H9 (cell line): ENCODE measurements at regions not wholly inside any gene's neighbourhood (a gene's known extent, or its start where the extent isn't known, plus 50 kb on each side); places are given as distances from the start of the nearest gene placed in this dataset.
"Not testable (repeated sequence)": the region's sequence is repeated elsewhere in the genome, so short reads cannot be mapped to it uniquely, and the experiment has no call there.

Experiments used
- DNase-seq: peaks from one replicate; pipeline ENCODE4 v3.0.0-alpha.2; 2017
- H2AFZ ChIP-seq: one replicate; pipeline ENCODE4 v1.6.1; 2013; ENCODE audit warnings: mild to moderate bottlenecking, low read length, control low read depth, moderate library complexity
- H2AK5ac ChIP-seq: 2 replicates; pipeline ENCODE4 v1.6.1; 2013; ENCODE audit warnings: low read length, control low read depth, mixed read lengths; ENCODE audit not compliant: insufficient read length
- H2BK120ac ChIP-seq: one replicate; pipeline ENCODE4 v1.6.1; 2013; ENCODE audit warnings: low read depth, mild to moderate bottlenecking, low read length, control low read depth, inconsistent platforms; ENCODE audit not compliant: poor library complexity, severe bottlenecking
- H2BK12ac ChIP-seq: 2 replicates; pipeline ENCODE4 v1.6.1; 2013; ENCODE audit warnings: low read length, control low read depth, mixed read lengths, low read depth; ENCODE audit not compliant: insufficient read length
- H2BK15ac ChIP-seq: 2 replicates; pipeline ENCODE4 v1.6.1; 2013; ENCODE audit warnings: low read depth, low read length, control low read depth
- H2BK20ac ChIP-seq: one replicate; pipeline ENCODE4 v1.6.1; 2013; ENCODE audit warnings: low read depth, mild to moderate bottlenecking, low read length, control low read depth, inconsistent platforms; ENCODE audit not compliant: poor library complexity, severe bottlenecking
- H2BK5ac ChIP-seq: 2 replicates; pipeline ENCODE4 v1.6.1; 2013; ENCODE audit warnings: low read length, control low read depth, mixed read lengths; ENCODE audit not compliant: insufficient read length
- H3K14ac ChIP-seq: 2 replicates; pipeline ENCODE4 v1.6.1; 2013; ENCODE audit warnings: low read length, control low read depth; ENCODE audit not compliant: insufficient read depth
- H3K18ac ChIP-seq: 2 replicates; pipeline ENCODE4 v1.6.1; 2013; ENCODE audit warnings: low read depth, mild to moderate bottlenecking, mixed read lengths, low read length, control low read depth; ENCODE audit not compliant: insufficient read length
- H3K23ac ChIP-seq: 2 replicates; pipeline ENCODE4 v1.6.1; 2013; ENCODE audit warnings: low read length, control low read depth, mixed read lengths, low read depth; ENCODE audit not compliant: insufficient read length
- H3K23me2 ChIP-seq: 2 replicates; pipeline ENCODE4 v1.6.1; 2013; ENCODE audit warnings: low read depth, mild to moderate bottlenecking, mixed read lengths, low read length, control low read depth; ENCODE audit not compliant: insufficient read length, poor library complexity, severe bottlenecking
- H3K27ac ChIP-seq: 2 replicates; pipeline ENCODE4 v1.5.1; 2013; ENCODE audit warnings: low read length, control low read depth, mixed read lengths, low read depth; ENCODE audit not compliant: insufficient read length
- H3K27me3 ChIP-seq: 2 replicates; pipeline ENCODE4 v1.6.1; 2013; ENCODE audit warnings: low read length, control low read depth, inconsistent platforms; ENCODE audit not compliant: insufficient read depth
- H3K4ac ChIP-seq: 2 replicates; pipeline ENCODE4 v1.6.1; 2013; ENCODE audit warnings: low read depth, mild to moderate bottlenecking, control low read depth, inconsistent platforms, low read length, moderate library complexity
- H3K4me1 ChIP-seq: 2 replicates; pipeline ENCODE4 v1.6.1; 2013; ENCODE audit warnings: low read length, control low read depth, inconsistent platforms; ENCODE audit not compliant: insufficient read depth
- H3K4me2 ChIP-seq: 2 replicates; pipeline ENCODE4 v1.6.1; 2013; ENCODE audit warnings: low read length, control low read depth, mixed read lengths; ENCODE audit not compliant: insufficient read length, insufficient read depth
- H3K56ac ChIP-seq: 2 replicates; pipeline ENCODE4 v1.6.1; 2013; ENCODE audit warnings: low read depth, mild to moderate bottlenecking, mixed read lengths, low read length, control low read depth; ENCODE audit not compliant: insufficient read length
- H3K79me1 ChIP-seq: 2 replicates; pipeline ENCODE4 v1.6.1; 2013; ENCODE audit warnings: low read depth, mild to moderate bottlenecking, moderate library complexity, low read length, control low read depth, inconsistent platforms; ENCODE audit not compliant: insufficient read depth, poor library complexity, severe bottlenecking
- H3K79me2 ChIP-seq: 2 replicates; pipeline ENCODE4 v1.6.1; 2013; ENCODE audit warnings: low read length, control low read depth, inconsistent platforms; ENCODE audit not compliant: insufficient read depth
- H3K9ac ChIP-seq: 2 replicates; pipeline ENCODE4 v1.6.1; 2013; ENCODE audit warnings: low read length, control low read depth, mixed read lengths; ENCODE audit not compliant: insufficient read length; ENCODE audit errors: extremely low read depth
- H3K9me3 ChIP-seq: one replicate; pipeline ENCODE4 v1.6.1; 2013; ENCODE audit warnings: low read depth, low read length, inconsistent platforms; ENCODE audit not compliant: control insufficient read depth
- H3T11ph ChIP-seq: one replicate; pipeline ENCODE4 v1.6.1; 2013; ENCODE audit warnings: mild to moderate bottlenecking, low read length, control low read depth, inconsistent platforms
- H4K20me1 ChIP-seq: one replicate; pipeline ENCODE4 v1.6.1; 2013; ENCODE audit not compliant: control insufficient read depth, insufficient read length, insufficient read depth
- H4K5ac ChIP-seq: 2 replicates; pipeline ENCODE4 v1.6.1; 2013; ENCODE audit warnings: low read depth, mild to moderate bottlenecking, mixed read lengths, low read length, control low read depth; ENCODE audit not compliant: insufficient read length
- H4K8ac ChIP-seq: replicated peaks from 2 replicates; pipeline ENCODE4 v1.6.1; 2013; ENCODE audit warnings: low read length, control low read depth, mixed read lengths, low read depth; ENCODE audit not compliant: insufficient read length
- H4K91ac ChIP-seq: 2 replicates; pipeline ENCODE4 v1.6.1; 2013; ENCODE audit warnings: low read depth, mild to moderate bottlenecking, moderate library complexity, mixed read lengths, low read length, control low read depth; ENCODE audit not compliant: insufficient read length
- H3K27ac Mint-ChIP-seq, 3 experiments: 2 replicates in 2 of 3; 3 replicates in 1 of 3; pipeline ENCODE4 v1.8.0; 2020 to 2021; ENCODE audit warnings: mixed read lengths in 3 of 3, mild to moderate bottlenecking in 1 of 3, moderate library complexity in 1 of 3
- H3K27me3 Mint-ChIP-seq: 2 replicates; pipeline ENCODE4 v1.8.0; 2021; ENCODE audit warnings: low read depth, mild to moderate bottlenecking, moderate library complexity, mixed read lengths
- H3K36me3 Mint-ChIP-seq, 3 experiments: 2 replicates in 2 of 3; 3 replicates in 1 of 3; pipeline ENCODE4 v1.8.0; 2020 to 2021; ENCODE audit warnings: low read depth in 3 of 3, mixed read lengths in 3 of 3; ENCODE audit not compliant: insufficient read depth in 1 of 3
- H3K4me1 Mint-ChIP-seq, 2 experiments: 2 replicates each; pipeline ENCODE4 v1.8.0; 2020; ENCODE audit warnings: mixed read lengths in 2 of 2
- H3K4me3 Mint-ChIP-seq, 2 experiments: 2 replicates in 1 of 2; 3 replicates in 1 of 2; pipeline ENCODE4 v1.8.0; 2020 to 2021; ENCODE audit warnings: mild to moderate bottlenecking in 2 of 2, mixed read lengths in 2 of 2, moderate library complexity in 1 of 2
- H3K9me3 Mint-ChIP-seq, 2 experiments: 2 replicates in 1 of 2; 3 replicates in 1 of 2; pipeline ENCODE4 v1.8.0; 2020; ENCODE audit warnings: mild to moderate bottlenecking in 2 of 2, mixed read lengths in 2 of 2, moderate library complexity in 1 of 2
- WGBS: extraction: QIAGEN DNeasy Blood & Tissue Kit; methylation state at CpG from one replicate; pipeline ENCODE4 v1.1.7; 2013; ENCODE audit warnings: missing lambda C conversion rate, low lambda C conversion rate, mixed read lengths; ENCODE audit not compliant: insufficient read length; ENCODE audit errors: extremely low coverage; 5-methylcytosine and 5-hydroxymethylcytosine counted together

- not testable (repeated sequence) for H3K79me1 ChIP-seq, H2BK120ac ChIP-seq, H3K56ac ChIP-seq, H4K5ac ChIP-seq, H3K27me3 ChIP-seq, H2AK5ac ChIP-seq, H3K9me3 ChIP-seq, H3K18ac ChIP-seq, H3K4me1 Mint-ChIP-seq, H4K91ac ChIP-seq, H2BK20ac ChIP-seq, H3K79me2 ChIP-seq, DNase-seq, H3K4ac ChIP-seq, H3K27me3 Mint-ChIP-seq, H2BK5ac ChIP-seq, H2BK12ac ChIP-seq, H4K8ac ChIP-seq, H3K23me2 ChIP-seq, H3K9ac ChIP-seq, H3K4me2 ChIP-seq, H2AFZ ChIP-seq, H3K4me3 Mint-ChIP-seq, H2BK15ac ChIP-seq, H3T11ph ChIP-seq, H4K20me1 ChIP-seq, H3K36me3 Mint-ChIP-seq, H3K23ac ChIP-seq, H3K27ac Mint-ChIP-seq, H3K27ac ChIP-seq, H3K14ac ChIP-seq, H3K4me1 ChIP-seq
- peaks cover 4 to 14% of the 10 kb centered on the region in 2 experiments; a peak in 3 of 5 replicates for H3K9me3 Mint-ChIP-seq
- no CpG with 5 or more reads among the region's 24 CpGs for WGBS
Measured at GRCh38 chr5:108442063-108442651, 60.3 kb upstream of the FBXL17 start.
